ENCODE measurements at regions not wholly inside any gene's neighbourhood (a gene's known extent, or its start where the extent isn't known, plus 50 kb on each side); places are given as distances from the start of the nearest gene placed in this dataset.

GRCh38 chr18:42446195-42446594 is 491.2 kb downstream of the PIK3C3 start:
- TF ChIP-seq CTCF (IDR thresholded peaks at IDR 0.05; ENCODE audit: low read depth, low read length, poor library complexity, severe bottlenecking) (no peak), EZH2phosphoT487 (IDR thresholded peaks at IDR 0.05; ENCODE audit: borderline replicate concordance, low read length) (no peak)

Measured in DOHH2 (cell line).